ENCODE measurements at regions not wholly inside any gene's neighbourhood (a gene's known extent, or its start where the extent isn't known, plus 50 kb on each side); places are given as distances from the start of the nearest gene placed in this dataset.

DNA sequence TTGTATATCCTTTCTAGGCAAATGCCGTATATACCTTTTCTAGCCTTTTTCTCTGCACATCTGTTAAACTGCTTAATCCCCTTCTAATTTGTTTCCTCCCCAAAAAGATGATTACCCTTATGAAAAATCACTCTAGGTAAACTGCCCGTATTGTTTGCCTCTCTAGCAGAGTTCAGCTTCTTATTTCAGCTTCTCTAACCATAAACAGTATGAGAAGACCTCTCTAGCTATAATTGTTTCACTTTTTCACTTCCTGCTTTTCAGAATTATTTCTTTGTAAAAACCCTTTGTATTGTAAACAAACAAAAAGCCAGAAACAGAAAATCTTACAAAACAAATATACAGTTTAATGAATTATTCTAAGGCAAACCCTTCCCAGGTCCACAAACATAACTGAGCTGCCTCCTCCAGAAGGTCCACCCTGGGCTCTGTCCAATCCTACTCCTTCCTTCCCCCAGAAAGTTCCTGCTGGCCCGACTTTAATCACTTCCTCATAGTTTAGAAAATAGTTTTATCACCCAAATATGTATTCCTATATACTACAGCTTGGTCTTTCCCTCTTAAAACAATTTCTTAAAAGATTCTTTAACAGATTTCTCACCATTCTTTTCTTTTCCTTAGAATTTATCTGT, 158.1 kb downstream of the FGF1 start:
- no peak overlapping the region for H2AFZ ChIP-seq (ENCODE audit: low read depth, low read length)
- peak overlapping the region; percentile 23 for H3K4me2 ChIP-seq (ENCODE audit: insufficient read depth, low read length)
- CTCF ChIA-PET, result interaction anchor here (1.3 to 2.3 kb wide), 3 partner anchors 11 to 21 kb away, joined by 3 to 5 read pairs (median 5); no protein-coding TSS in a partner anchor
- TF ChIP-seq POLR2A (IDR thresholded peaks at IDR 0.05; ENCODE audit: low read depth, low read length) (no peak), MYC (IDR thresholded peaks at IDR 0.05; ENCODE audit: low read depth, low read length) (no peak), EZH2 (IDR thresholded peaks at IDR 0.05; ENCODE audit: borderline replicate concordance, low read depth, low read length, severe bottlenecking) (no peak), POLR2AphosphoS5 (IDR thresholded peaks at IDR 0.05; ENCODE audit: insufficient read depth, low read depth, low read length) (no peak), FOS (IDR thresholded peaks at IDR 0.05; ENCODE audit: borderline replicate concordance, insufficient read depth, low read length) (no peak), GATA2 (IDR thresholded peaks at IDR 0.05; ENCODE audit: insufficient read depth, insufficient read length, low read depth, low read length) (no peak), JUN (IDR thresholded peaks at IDR 0.05; ENCODE audit: borderline replicate concordance, insufficient read depth, insufficient read length, low read depth) (no peak)
- TF ChIP-seq, protein P1, sequence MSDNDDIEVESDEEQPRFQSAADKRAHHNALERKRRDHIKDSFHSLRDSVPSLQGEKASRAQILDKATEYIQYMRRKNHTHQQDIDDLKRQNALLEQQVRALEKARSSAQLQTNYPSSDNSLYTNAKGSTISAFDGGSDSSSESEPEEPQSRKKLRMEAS (IDR thresholded peaks at IDR 0.05; ENCODE audit: insufficient read depth, insufficient read length), result no peak
- TF ChIP-seq, protein P2, sequence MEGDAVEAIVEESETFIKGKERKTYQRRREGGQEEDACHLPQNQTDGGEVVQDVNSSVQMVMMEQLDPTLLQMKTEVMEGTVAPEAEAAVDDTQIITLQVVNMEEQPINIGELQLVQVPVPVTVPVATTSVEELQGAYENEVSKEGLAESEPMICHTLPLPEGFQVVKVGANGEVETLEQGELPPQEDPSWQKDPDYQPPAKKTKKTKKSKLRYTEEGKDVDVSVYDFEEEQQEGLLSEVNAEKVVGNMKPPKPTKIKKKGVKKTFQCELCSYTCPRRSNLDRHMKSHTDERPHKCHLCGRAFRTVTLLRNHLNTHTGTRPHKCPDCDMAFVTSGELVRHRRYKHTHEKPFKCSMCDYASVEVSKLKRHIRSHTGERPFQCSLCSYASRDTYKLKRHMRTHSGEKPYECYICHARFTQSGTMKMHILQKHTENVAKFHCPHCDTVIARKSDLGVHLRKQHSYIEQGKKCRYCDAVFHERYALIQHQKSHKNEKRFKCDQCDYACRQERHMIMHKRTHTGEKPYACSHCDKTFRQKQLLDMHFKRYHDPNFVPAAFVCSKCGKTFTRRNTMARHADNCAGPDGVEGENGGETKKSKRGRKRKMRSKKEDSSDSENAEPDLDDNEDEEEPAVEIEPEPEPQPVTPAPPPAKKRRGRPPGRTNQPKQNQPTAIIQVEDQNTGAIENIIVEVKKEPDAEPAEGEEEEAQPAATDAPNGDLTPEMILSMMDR (IDR thresholded peaks at IDR 0.05; ENCODE audit: extremely low read depth in 1 of 2, insufficient read depth in 1 of 2, low read depth in 1 of 2, low read length in 2 of 2), result no peak
- H3K27me3 ChIP-seq (ENCODE audit: control insufficient read depth in 2 of 2, insufficient read depth in 2 of 2, low read length in 2 of 2), result no peaks in the 10 kb centered on the region
- H3K79me2 ChIP-seq (ENCODE audit: control insufficient read depth, insufficient read depth, low read length), result no peaks in the 10 kb centered on the region
- no TSS peak for BruUV-seq (replicated peaks)
- no peaks in the 10 kb centered on the region for H4K20me1 ChIP-seq (replicated peaks; ENCODE audit: control insufficient read depth, extremely low read depth, insufficient read depth, low read length)
- H3K4me1 ChIP-seq (ENCODE audit: control insufficient read depth, extremely low read depth, insufficient read depth, low read length), result peaks cover 15% of the 10 kb centered on the region
- intact Hi-C loops (cut with micrococcal nuclease) (no loop called here), dilution Hi-C loops (cut with MboI; ENCODE audit: extremely low pct_ligation_motif_present, low sequenced_read_pairs) (no loop called here)
- no peaks in the 10 kb centered on the region for H3K9me3 ChIP-seq (replicated peaks; ENCODE audit: control insufficient read depth, insufficient read depth, low read length)
- FAIRE-seq (peak; percentile 12), DNase-seq (ENCODE audit: low read depth, low spot score) (no peak)
- H3K36me3 ChIP-seq (ENCODE audit: control insufficient read depth in 2 of 2, extremely low read depth in 1 of 2, insufficient read depth in 2 of 2, low read length in 2 of 2), result no peaks in the 10 kb centered on the region
- no peak overlapping the region for H3K4me3 ChIP-seq (replicated peaks in 1 of 3; ENCODE audit: insufficient read depth in 1 of 3, low read depth in 1 of 3, low read length in 3 of 3)
- H3K27ac ChIP-seq (ENCODE audit: insufficient read depth, low read depth, low read length), result no peak overlapping the region
- H3K9ac ChIP-seq (replicated peaks; ENCODE audit: extremely low read depth, insufficient read depth, low read length), result no peak overlapping the region
- H3K9me1 ChIP-seq (replicated peaks; ENCODE audit: control insufficient read depth, extremely low read depth, insufficient read depth, low read length), result no peaks in the 10 kb centered on the region
- POLR2A ChIA-PET, result no interaction called here
